HUDEP-2 (cell line): ENCODE measurements at regions not wholly inside any gene's neighbourhood (a gene's known extent, or its start where the extent isn't known, plus 50 kb on each side); places are given as distances from the start of the nearest gene placed in this dataset.
"Not testable (repeated sequence)": the region's sequence is repeated elsewhere in the genome, so short reads cannot be mapped to it uniquely, and the experiment has no call there.

ENCODE experiments used
- DNase-seq, 76 experiments: peaks; one replicate each; lab custom pipeline; 2025; ENCODE audit not compliant: unreplicated experiment in 76 of 76; lab: John Stamatoyannopoulos, UW

- no peak for DNase-seq
These were observed 126.9 kb upstream of the SLC7A14 start for GRCh38 chr3:170712798-170713197.

GRCh38 chr3:170712336-170712735 is 126.5 kb upstream of the SLC7A14 start:
- no peak for DNase-seq

- DNase-seq: no peak
These were observed 125.9 kb upstream of the SLC7A14 start for GRCh38 chr3:170711786-170712185.

- DNase-seq: no peak
These were observed 123.2 kb upstream of the SLC7A14 start for GRCh38 chr3:170709046-170709445.

DNA sequence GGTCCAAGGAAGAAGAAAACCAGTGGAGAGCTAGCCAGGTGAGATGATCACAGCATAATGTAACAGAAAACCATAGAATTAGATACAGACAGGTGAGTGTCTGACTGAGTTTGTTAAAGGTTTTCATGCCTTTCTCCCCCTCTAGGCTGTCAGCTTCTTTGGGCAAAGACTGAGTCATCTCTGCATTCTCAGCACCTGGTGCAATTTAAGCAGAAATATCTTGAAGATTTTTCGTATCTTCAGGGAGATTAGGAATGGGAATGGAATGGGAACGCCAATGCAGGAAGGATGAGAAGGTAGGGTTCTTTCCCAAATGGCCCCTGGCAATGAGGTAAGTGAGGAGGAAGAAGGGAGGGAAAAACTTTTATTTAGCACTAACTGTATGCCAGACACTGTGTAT is 122.0 kb upstream of the SLC7A14 start:
- DNase-seq: no peak

- DNase-seq: no peak
These were observed 119.3 kb upstream of the SLC7A14 start for GRCh38 chr3:170705131-170705530.

GRCh38 chr3:170703121-170703588 is 117.3 kb upstream of the SLC7A14 start:
- DNase-seq: peak in 19 of 76 experiments; percentile 6 to 61 (median 33)

DNA sequence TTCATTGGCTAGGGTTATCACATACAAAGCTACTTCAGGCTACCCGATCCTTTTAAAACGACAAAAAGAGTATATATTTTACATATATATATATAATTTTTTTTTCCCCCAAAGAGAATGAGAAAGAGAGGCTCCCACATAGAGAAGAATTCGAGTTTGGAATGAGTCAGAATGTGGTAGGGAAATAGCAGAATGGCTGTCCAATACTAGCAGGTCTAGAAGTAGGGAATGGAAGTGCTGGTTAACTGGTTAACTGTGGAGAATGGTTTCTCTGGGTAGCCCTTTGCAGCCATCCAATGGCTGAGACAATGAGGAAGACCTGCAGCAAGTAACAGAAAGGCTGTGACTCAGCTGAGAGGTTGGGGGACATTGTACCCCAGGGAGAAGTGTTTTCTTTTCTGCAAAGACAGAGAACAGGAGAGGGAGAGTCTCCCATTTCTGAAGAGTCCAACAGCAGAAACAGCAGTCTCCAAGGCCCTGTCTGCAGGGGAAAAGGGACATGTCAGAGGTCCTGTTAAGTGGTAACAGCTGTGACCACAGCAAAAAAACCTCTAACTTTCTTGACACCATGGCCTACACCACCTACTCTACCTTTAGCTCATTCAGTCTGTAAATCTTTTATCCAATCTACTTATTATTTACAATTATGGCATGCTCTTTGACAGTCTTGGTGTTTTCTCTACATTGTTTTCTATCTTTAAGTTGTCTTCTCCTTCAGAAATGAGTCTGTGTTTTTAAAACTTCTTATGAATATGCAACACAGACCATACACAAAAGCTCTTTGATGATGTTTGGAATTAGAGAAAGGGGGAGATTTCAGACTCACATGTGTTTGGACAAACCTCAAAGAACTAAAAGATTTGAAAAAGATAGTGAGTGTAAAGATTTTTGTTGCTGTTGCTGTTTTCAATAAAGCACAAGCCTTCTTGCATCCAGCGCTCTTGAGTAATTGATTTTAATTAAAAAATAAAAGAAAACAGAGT is 116.1 kb upstream of the SLC7A14 start:
- DNase-seq: no peak

GRCh38 chr3:170700054-170700404 is 114.2 kb upstream of the SLC7A14 start:
- no peak for DNase-seq

DNA sequence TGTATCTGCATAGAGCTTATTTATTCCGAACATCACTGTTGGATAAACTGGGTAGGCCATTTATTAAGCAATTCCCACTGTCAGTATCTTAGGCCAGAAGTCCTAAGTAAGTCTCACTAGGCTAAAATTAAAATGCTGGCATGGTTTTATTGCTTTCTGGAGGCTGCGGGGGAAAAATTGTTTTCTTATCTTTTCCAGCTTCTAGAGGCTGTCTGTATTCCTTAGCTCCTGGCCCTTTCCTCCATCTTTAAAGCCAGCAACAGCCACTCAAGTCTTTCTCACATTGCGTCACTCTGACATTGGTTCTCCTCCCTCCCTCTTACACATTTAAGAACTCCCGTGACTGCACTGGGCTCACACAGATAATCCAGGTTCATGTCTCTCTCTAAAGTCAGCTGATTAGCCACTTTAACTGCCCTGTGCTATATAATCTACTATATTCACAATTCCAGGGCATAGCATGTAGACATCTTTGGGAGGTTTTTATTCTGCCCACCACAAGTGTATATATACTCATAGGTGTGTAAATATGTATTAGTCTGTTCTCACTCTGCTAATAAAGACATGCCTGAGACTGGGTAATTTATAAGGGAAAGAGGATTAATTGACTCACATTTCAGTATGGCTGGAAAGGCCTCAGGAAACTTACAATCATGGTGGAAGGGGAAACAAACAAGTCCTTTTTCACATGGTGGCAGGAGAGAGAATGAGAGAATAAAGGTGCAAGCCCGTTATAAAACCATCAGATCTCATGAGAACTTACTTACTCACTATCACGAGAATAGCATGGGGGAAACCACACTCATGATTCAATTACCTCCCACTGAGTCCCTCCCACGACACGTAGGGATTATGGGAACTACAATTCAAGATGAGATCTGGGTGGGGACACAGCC is 113.5 kb upstream of the SLC7A14 start:
- DNase-seq: no peak

- no peak for DNase-seq
These were observed 112.0 kb upstream of the SLC7A14 start for GRCh38 chr3:170697908-170698307.

DNA sequence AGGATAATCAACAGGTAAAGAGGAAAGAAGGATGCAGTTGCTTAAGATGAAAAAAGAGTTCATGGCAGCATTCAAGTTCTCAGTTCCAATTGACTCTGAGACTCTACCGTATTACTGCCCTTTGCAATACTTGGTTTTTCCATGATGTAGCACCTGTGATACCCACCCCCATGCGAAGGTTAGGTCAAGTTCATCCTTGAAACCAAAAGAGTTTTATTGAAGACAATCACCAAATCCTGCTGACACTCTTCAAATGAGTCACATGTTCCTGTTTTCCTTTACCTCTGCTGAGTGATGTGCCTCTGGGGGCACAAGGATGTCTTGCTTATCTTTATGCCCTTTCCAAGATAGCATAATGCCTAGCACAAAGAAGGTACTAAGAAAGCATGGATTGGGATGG is 111.3 kb upstream of the SLC7A14 start:
- no peak for DNase-seq

DNA sequence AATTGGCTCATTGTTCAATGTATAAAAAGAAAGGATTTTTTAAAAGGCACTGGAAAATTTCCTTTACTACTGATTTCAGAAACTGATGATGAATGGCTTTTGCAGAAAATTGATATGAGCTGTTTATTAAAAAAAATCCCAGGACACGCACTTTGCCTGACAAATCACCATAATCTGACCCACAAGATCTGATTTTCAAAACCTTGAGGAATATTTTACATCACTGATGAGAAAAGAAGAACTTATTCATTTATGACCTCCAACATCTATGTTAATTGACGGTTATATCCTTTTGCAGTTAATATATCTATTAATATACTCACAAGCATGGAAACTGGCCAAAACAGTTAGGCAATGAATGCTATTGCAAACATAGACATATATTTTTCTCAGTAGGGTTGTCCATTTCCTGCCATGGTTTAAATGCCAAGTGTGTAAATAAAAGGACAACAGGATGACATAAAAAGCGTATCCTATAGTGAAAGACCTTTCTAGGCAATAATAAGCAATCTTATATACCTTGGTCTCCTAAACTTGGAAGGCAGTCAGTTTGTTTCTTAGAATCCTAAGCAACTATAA is 109.7 kb upstream of the SLC7A14 start:
- no peak for DNase-seq

- no peak for DNase-seq
These were observed 106.8 kb upstream of the SLC7A14 start for GRCh38 chr3:170692720-170693119.

DNA sequence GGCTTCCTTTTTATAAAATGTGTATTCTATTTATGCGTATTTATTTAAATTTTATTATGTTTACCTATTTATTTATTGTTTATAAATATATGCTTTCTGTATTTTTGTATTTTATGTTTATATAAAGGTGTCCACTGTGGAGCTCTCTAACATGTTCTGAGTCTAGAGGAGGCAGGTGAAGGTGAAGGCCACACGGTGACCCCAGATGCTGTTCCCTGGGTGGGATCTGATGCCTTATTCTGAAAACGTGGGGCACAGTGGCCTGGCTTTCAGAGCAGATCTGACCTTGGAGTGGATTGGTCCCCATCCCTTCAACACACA is 104.7 kb upstream of the SLC7A14 start:
- DNase-seq: no peak

- DNase-seq: peak in 51 of 76 experiments; percentile 1 to 67 (median 26)
These were observed 104.2 kb upstream of the SLC7A14 start for GRCh38 chr3:170689893-170690660.

GRCh38 chr3:170689296-170689829 is 103.5 kb upstream of the SLC7A14 start:
- no peak for DNase-seq

GRCh38 chr3:170688222-170688621 is 102.3 kb upstream of the SLC7A14 start:
- not testable (repeated sequence) for DNase-seq

- DNase-seq: peak in 2 of 76 experiments; percentile 2 to 13
These were observed 94.7 kb upstream of the SLC7A14 start for GRCh38 chr3:170680593-170680992.

- no peak for DNase-seq
These were observed 93.3 kb upstream of the SLC7A14 start for GRCh38 chr3:170679190-170679589.
